CD8-positive, alpha-beta memory T cell (primary cell): ENCODE measurements at regions not wholly inside any gene's neighbourhood (a gene's known extent, or its start where the extent isn't known, plus 50 kb on each side); places are given as distances from the start of the nearest gene placed in this dataset.

ENCODE experiments used
- CTCF ChIA-PET: fragments of 350-600 bp; sonication (Branson Sonifier 250); formaldehyde crosslinking; loops from one replicate; lab custom pipeline; 2021; ENCODE audit warnings: antibody characterized with exemption; lab: Charles Lee
- POLR2A ChIA-PET: fragments of 350-600 bp; sonication (Branson Sonifier 250); formaldehyde crosslinking; loops from one replicate; lab custom pipeline; 2021; ENCODE audit warnings: antibody characterized with exemption; lab: Charles Lee
- DNase-seq, 5 donors: peaks; one replicate each; pipeline versions ENCODE4 v3.0.0 to v3.0.0-alpha.2; 2020 to 2022; ENCODE audit warnings: mixed read lengths in 1 of 5
- H3K27ac ChIP-seq: one replicate; pipeline ENCODE4 v1.7.0; 2013; ENCODE audit warnings: low read depth, mild to moderate bottlenecking, low read length, moderate library complexity
- H3K27me3 ChIP-seq: 2 replicates; pipeline ENCODE4 v1.7.0; 2013; ENCODE audit warnings: low read length, mild to moderate bottlenecking; ENCODE audit not compliant: insufficient read depth, poor library complexity, severe bottlenecking
- H3K36me3 ChIP-seq: 2 replicates; pipeline ENCODE4 v1.7.0; 2013; ENCODE audit warnings: mild to moderate bottlenecking, low read length, moderate library complexity; ENCODE audit not compliant: insufficient read depth
- H3K4me1 ChIP-seq: 2 replicates; pipeline ENCODE4 v1.7.0; 2013; ENCODE audit warnings: mild to moderate bottlenecking, low read length, moderate library complexity; ENCODE audit not compliant: insufficient read depth
- H3K4me3 ChIP-seq: 2 replicates; pipeline ENCODE4 v1.7.0; 2013; ENCODE audit warnings: mild to moderate bottlenecking, low read length
- H3K9me3 ChIP-seq: 2 replicates; pipeline ENCODE4 v1.7.0; 2013; ENCODE audit warnings: mild to moderate bottlenecking, low read length
- H3K27ac Mint-ChIP-seq, 8 donors: one replicate each; pipeline ENCODE4 v1.8.0; 2020 to 2021; ENCODE audit warnings: mixed read lengths in 8 of 8, mild to moderate bottlenecking in 6 of 8, inconsistent platforms in 3 of 8, moderate library complexity in 3 of 8
- H3K27me3 Mint-ChIP-seq, 2 donors: one replicate each; pipeline ENCODE4 v1.8.0; 2020 to 2021; ENCODE audit warnings: mixed read lengths in 2 of 2, mild to moderate bottlenecking in 1 of 2, moderate library complexity in 1 of 2
- H3K36me3 Mint-ChIP-seq, 3 donors: one replicate each; pipeline ENCODE4 v1.8.0; 2020 to 2021; ENCODE audit warnings: mixed read lengths in 3 of 3, inconsistent platforms in 1 of 3, mild to moderate bottlenecking in 1 of 3
- H3K4me1 Mint-ChIP-seq, 3 donors: one replicate each; pipeline ENCODE4 v1.8.0; 2020 to 2021; ENCODE audit warnings: mixed read lengths in 3 of 3, inconsistent platforms in 1 of 3, mild to moderate bottlenecking in 1 of 3
- H3K4me3 Mint-ChIP-seq, 7 donors: one replicate each; pipeline ENCODE4 v1.8.0; 2020 to 2021; ENCODE audit warnings: mixed read lengths in 7 of 7, mild to moderate bottlenecking in 6 of 7, moderate library complexity in 4 of 7, inconsistent platforms in 2 of 7
- H3K9me3 Mint-ChIP-seq, 5 donors: one replicate each; pipeline ENCODE4 v1.8.0; 2020 to 2022; ENCODE audit warnings: mixed read lengths in 5 of 5, mild to moderate bottlenecking in 3 of 5, moderate library complexity in 2 of 5, inconsistent platforms in 1 of 5

DNA sequence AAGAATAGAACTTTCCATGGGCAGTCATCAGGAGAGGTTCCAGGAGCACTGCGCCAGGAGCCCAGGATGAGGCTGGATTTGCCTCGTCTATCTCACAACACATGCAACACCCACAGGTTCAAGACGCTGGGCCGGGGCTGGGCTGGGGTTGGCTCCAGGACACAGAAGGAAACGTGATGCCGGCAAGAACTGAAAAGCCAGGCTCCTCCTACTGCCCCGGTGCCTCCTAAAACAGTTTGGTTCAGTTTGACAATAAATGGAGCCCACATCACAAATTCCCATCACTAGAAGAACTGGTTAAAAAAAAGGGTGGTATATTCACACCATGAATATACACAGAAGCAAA, 75.9 kb downstream of the INHBB start:
- H3K4me1 Mint-ChIP-seq = no peaks in the 10 kb centered on the region
- ChIA-PET CTCF (no interaction called here), POLR2A (no interaction called here)
- Histone ChIP-seq H3K27ac (no peak overlapping the region), H3K4me3 (no peak overlapping the region), H3K36me3 (no peaks in the 10 kb centered on the region), H3K27me3 (no peaks in the 10 kb centered on the region), H3K9me3 (no peaks in the 10 kb centered on the region), H3K4me1 (no peaks in the 10 kb centered on the region)
- peaks cover 13 to 33% of the 10 kb centered on the region in 2 donors for H3K27me3 Mint-ChIP-seq
- H3K36me3 Mint-ChIP-seq = no peaks in the 10 kb centered on the region
- peaks cover 0 to 3% (median 0%) of the 10 kb centered on the region in 5 donors for H3K9me3 Mint-ChIP-seq
- H3K4me3 Mint-ChIP-seq = no peak overlapping the region
- DNase-seq = no peak
- no peak overlapping the region for H3K27ac Mint-ChIP-seq

DNA sequence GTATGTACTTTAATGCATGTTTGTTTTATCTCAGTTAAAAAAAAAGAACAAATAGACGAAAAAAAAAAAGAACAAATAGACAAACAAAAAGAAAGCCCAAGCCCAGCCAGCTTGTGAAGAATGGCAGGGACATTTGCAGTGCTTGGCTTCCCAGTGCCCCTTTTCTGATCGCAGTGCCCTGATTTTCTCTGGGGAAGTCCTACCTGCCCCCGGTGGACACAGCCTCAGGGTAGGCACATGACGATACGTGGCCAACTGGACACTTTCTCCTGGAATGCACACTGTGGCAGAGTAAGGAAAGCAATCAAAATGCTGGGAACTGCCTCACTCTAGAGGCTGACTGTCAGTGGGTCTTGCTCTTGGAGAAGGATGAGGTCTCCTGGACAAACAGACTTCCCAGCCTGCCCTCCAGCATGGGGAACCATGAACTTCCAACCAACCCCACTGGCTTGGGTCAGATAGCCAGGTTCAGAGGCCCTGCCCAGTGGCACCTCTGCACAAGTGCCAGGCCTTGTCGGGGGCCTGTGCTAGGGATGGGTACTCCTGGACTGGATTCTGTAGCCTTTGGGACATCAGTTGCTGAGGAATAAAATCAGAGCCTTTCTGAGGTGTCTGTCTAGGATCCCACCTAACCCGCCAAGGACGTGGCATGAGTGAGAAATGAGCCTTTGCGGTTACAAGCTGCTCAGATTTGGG, 76.7 kb downstream of the INHBB start:
- POLR2A ChIA-PET = no interaction called here
- CTCF ChIA-PET = no interaction called here
- H3K36me3 ChIP-seq = no peaks in the 10 kb centered on the region
- no peaks in the 10 kb centered on the region for H3K27me3 ChIP-seq
- no peaks in the 10 kb centered on the region for H3K9me3 ChIP-seq
- no peak overlapping the region for H3K27ac ChIP-seq
- no peaks in the 10 kb centered on the region for H3K4me1 Mint-ChIP-seq
- no peak overlapping the region for H3K27ac Mint-ChIP-seq
- no peaks in the 10 kb centered on the region for H3K36me3 Mint-ChIP-seq
- no peak overlapping the region for H3K4me3 Mint-ChIP-seq
- no peak overlapping the region for H3K4me3 ChIP-seq
- no peak for DNase-seq
- H3K4me1 ChIP-seq = no peaks in the 10 kb centered on the region
- H3K9me3 Mint-ChIP-seq = peaks cover 0 to 3% (median 0%) of the 10 kb centered on the region in 5 donors
- H3K27me3 Mint-ChIP-seq = peaks cover 15 to 28% of the 10 kb centered on the region in 2 donors

DNA sequence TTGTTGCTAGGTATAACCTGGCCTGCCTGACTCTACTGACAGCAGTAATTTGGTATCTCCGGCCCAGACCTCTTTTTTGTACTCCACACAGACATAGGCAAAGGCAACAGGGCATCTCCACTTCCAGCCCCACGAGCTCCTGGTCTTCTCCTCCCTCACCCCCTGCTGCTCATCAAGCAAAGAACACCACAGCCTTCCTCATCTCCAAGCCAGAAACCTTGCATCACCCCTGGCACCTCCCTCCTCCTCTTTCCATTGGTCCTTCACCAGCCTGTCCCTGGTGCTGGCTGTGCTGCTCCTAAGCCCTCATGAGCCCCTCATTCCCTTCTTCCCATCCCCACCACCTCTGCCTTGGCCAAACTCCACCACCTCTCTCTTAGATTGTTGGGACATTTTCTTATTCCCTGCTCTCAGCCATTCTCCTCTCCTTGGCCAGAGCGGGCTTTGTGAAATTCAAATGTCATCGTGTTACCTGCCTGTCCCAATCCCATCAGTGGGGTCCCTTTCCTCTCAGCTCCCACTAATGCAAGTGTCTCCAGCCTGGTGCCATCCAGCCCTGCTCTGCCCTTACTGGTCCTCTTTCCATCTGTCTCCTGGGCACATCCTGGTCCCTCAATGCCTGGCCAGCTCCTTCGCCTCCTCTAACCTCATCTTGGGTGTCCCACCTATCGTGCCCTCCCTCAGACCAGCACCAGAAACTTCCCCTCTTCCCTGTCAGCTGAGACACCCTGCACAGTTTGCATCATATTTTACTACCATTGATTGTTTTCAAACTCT, 77.4 kb downstream of the INHBB start:
- ChIA-PET POLR2A (no interaction called here), CTCF (no interaction called here)
- peaks cover 0 to 1% (median 0%) of the 10 kb centered on the region in 5 donors for H3K9me3 Mint-ChIP-seq
- no peaks in the 10 kb centered on the region for H3K4me1 ChIP-seq
- H3K9me3 ChIP-seq = no peaks in the 10 kb centered on the region
- no peak overlapping the region for H3K4me3 ChIP-seq
- H3K36me3 ChIP-seq = no peaks in the 10 kb centered on the region
- H3K4me1 Mint-ChIP-seq = no peaks in the 10 kb centered on the region
- no peak for DNase-seq
- H3K27me3 ChIP-seq = no peaks in the 10 kb centered on the region
- peaks cover 14 to 27% of the 10 kb centered on the region in 2 donors for H3K27me3 Mint-ChIP-seq
- no peak overlapping the region for H3K4me3 Mint-ChIP-seq
- H3K36me3 Mint-ChIP-seq = no peaks in the 10 kb centered on the region
- no peak overlapping the region for H3K27ac ChIP-seq
- H3K27ac Mint-ChIP-seq = no peak overlapping the region

DNA sequence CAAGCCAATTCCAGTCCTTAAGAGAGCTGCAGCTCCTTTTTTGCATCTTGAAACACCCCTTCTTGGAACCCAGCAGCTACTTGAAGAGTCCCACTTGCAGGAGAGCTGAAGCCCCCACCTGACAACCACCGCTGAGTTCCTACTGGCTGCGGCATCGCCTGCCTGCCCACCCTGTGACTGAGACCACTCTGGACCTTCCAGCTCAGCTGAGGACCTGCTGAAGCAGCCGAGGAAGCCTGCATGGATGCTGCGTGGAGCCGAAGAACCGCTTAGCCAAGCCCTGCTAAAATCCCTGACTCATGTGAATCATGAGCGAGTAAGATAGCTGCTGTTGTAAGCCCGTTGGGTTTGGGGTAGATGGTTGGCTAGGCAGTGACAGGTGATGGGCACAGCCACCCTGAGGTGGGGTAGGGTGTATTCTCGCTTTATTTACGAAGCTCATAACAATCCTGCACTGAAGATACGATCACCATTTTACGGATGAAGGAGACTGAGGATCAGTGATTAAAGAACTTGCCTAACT, 78.4 kb downstream of the INHBB start:
- no peaks in the 10 kb centered on the region for H3K36me3 Mint-ChIP-seq
- POLR2A ChIA-PET = interaction anchor here (0.5 kb wide), 1 partner anchor 685 kb away, joined by 5 read pairs; no protein-coding TSS in a partner anchor
- H3K9me3 ChIP-seq = no peaks in the 10 kb centered on the region
- CTCF ChIA-PET = no interaction called here
- no peak overlapping the region for H3K27ac ChIP-seq
- H3K4me1 Mint-ChIP-seq = no peaks in the 10 kb centered on the region
- no peak overlapping the region for H3K4me3 ChIP-seq
- H3K9me3 Mint-ChIP-seq = no peaks in the 10 kb centered on the region
- H3K27me3 ChIP-seq = no peaks in the 10 kb centered on the region
- peaks cover 14 to 23% of the 10 kb centered on the region in 2 donors for H3K27me3 Mint-ChIP-seq
- DNase-seq = no peak
- H3K4me3 Mint-ChIP-seq = no peak overlapping the region
- no peaks in the 10 kb centered on the region for H3K36me3 ChIP-seq
- no peak overlapping the region for H3K27ac Mint-ChIP-seq
- no peaks in the 10 kb centered on the region for H3K4me1 ChIP-seq

DNA sequence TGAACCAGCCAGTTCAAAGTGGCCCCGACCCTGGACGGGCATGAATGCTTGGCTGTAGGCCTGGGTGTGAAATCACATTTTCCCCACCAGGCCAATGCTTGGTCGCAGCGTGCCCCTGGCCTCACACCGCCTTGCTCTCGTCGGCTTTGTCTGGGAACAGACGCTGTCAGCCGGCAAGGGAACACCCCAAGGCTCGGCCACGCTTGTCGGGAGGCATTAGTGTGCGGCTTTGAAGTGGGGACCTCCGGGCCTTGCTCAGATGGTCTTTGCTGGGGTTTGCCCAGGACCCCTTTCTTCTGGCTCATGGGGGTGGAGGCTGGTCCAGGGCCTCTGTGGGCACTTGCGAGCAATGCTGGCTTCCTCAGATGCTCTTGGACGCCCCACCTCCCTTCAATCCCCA, 79.1 kb downstream of the INHBB start:
- Mint-ChIP-seq H3K9me3 (no peaks in the 10 kb centered on the region), H3K36me3 (no peaks in the 10 kb centered on the region), H3K27me3 (peaks cover 17 to 26% of the 10 kb centered on the region in 2 donors), H3K27ac (no peak overlapping the region), H3K4me3 (no peak overlapping the region), H3K4me1 (no peaks in the 10 kb centered on the region)
- ChIA-PET POLR2A (no interaction called here), CTCF (no interaction called here)
- Histone ChIP-seq H3K27me3 (no peaks in the 10 kb centered on the region), H3K4me3 (no peak overlapping the region), H3K9me3 (no peaks in the 10 kb centered on the region), H3K27ac (no peak overlapping the region), H3K4me1 (no peaks in the 10 kb centered on the region), H3K36me3 (no peaks in the 10 kb centered on the region)
- DNase-seq = no peak

DNA sequence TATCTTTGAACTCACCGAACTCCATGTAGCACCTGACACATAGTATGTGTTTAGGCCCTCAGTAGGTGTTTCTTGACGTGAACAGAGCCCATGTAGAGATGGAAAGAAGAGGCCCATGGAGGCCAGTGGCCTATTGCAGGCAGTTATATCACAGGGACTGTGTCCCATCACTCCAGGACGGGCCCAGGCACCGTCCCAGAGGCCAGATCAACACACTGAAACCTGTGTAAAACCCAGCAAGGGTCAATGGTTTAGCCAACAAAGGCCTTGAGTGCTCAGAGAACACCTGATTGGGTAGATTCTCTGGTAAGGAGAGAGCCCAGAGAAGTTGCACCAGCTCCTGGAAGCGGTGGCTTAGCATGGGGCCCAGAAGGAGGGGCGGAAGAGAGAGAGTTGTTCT, 82.8 kb downstream of the INHBB start:
- Histone ChIP-seq H3K27me3 (no peaks in the 10 kb centered on the region), H3K36me3 (no peaks in the 10 kb centered on the region), H3K4me3 (no peak overlapping the region), H3K27ac (no peak overlapping the region), H3K9me3 (no peaks in the 10 kb centered on the region), H3K4me1 (no peaks in the 10 kb centered on the region)
- Mint-ChIP-seq H3K4me3 (no peak overlapping the region), H3K4me1 (no peaks in the 10 kb centered on the region), H3K27ac (no peak overlapping the region), H3K9me3 (no peaks in the 10 kb centered on the region), H3K36me3 (no peaks in the 10 kb centered on the region), H3K27me3 (peaks cover 10 to 17% of the 10 kb centered on the region in 2 donors)
- POLR2A ChIA-PET = no interaction called here
- no peak for DNase-seq
- CTCF ChIA-PET = no interaction called here

DNA sequence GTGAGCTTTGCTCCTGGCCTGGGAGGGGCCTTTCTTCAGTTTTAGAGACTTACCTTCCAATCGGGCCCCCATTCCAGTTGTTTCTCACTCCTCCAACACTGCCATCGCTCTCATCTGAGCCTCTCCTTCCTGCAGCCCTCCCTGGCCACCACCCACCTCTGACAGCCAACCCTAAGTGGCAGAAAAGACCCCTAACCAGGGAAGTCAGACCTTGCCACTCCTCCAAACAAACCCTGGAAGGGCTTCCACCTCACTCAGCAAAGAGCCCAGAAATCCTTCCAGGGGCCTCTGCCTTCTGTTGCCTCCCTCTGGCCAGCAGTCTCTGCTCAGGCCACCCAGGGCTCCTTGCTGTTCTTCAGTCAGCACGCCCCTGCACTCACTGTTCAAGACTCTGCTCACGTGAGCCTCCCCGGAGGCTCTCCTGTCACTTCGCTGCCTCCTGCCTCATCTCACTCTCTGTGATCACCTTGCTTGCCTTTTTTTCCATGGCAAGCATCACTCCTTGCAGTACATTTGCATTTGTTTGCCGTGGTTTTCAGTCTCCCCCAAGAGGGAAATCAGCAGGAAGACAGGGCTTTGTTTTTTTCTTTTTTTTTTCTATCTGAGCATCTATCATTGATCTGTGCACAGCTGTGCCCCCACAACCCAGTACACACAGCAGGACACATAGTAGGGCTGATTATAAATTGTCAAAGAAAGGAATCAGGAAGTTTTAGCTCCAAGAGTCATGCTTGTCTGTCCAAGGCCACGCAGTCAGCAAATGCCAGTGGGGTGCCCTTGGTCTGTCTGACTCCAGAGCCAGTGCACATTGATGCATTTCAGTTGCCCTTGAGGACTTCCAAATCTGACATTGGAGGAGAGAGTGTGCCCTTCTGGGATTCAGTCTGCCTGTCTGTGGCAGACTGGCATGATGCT, 83.9 kb downstream of the INHBB start:
- Mint-ChIP-seq H3K4me3 (no peak overlapping the region), H3K27ac (no peak overlapping the region), H3K4me1 (no peaks in the 10 kb centered on the region), H3K36me3 (no peaks in the 10 kb centered on the region), H3K9me3 (no peaks in the 10 kb centered on the region), H3K27me3 (peaks cover 7 to 17% of the 10 kb centered on the region in 2 donors)
- Histone ChIP-seq H3K4me1 (no peaks in the 10 kb centered on the region), H3K36me3 (no peaks in the 10 kb centered on the region), H3K27ac (no peak overlapping the region), H3K4me3 (no peak overlapping the region), H3K9me3 (no peaks in the 10 kb centered on the region), H3K27me3 (no peaks in the 10 kb centered on the region)
- ChIA-PET POLR2A (no interaction called here), CTCF (no interaction called here)
- DNase-seq = no peak

DNA sequence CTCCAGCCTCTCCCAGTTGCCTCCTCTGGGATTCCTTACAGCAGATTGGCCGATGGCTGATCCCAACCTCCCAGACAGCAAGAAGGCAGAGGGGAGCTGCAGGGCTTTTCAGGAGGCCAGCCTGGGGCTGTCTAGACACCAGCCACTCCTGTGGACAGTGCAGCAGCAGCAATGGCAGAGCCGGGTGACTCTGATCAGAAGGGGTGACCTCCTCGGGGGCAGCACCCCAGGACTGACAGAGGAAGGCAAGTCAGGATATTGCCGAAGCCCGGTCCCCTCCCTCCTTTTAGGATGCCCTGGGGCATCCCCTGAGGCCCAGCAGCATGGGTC, 84.5 kb downstream of the INHBB start:
- no peak overlapping the region for H3K4me3 Mint-ChIP-seq
- no peak overlapping the region for H3K27ac Mint-ChIP-seq
- H3K9me3 Mint-ChIP-seq = no peaks in the 10 kb centered on the region
- H3K27me3 ChIP-seq = no peaks in the 10 kb centered on the region
- H3K36me3 Mint-ChIP-seq = no peaks in the 10 kb centered on the region
- ChIA-PET CTCF (no interaction called here), POLR2A (no interaction called here)
- no peaks in the 10 kb centered on the region for H3K4me1 Mint-ChIP-seq
- H3K27ac ChIP-seq = no peak overlapping the region
- no peaks in the 10 kb centered on the region for H3K36me3 ChIP-seq
- H3K9me3 ChIP-seq = no peaks in the 10 kb centered on the region
- peaks cover 7 to 17% of the 10 kb centered on the region in 2 donors for H3K27me3 Mint-ChIP-seq
- DNase-seq = no peak
- no peak overlapping the region for H3K4me3 ChIP-seq
- H3K4me1 ChIP-seq = no peaks in the 10 kb centered on the region
